ENCODE measurements at regions not wholly inside any gene's neighbourhood (a gene's known extent, or its start where the extent isn't known, plus 50 kb on each side); places are given as distances from the start of the nearest gene placed in this dataset.
"Not testable (repeated sequence)": the region's sequence is repeated elsewhere in the genome, so short reads cannot be mapped to it uniquely, and the experiment has no call there.

- no peak for DNase-seq (ENCODE audit: low spot score)
Observed at GRCh38 chr2:236348279-236348678, 84.1 kb upstream of the ASB18 start.

DNA sequence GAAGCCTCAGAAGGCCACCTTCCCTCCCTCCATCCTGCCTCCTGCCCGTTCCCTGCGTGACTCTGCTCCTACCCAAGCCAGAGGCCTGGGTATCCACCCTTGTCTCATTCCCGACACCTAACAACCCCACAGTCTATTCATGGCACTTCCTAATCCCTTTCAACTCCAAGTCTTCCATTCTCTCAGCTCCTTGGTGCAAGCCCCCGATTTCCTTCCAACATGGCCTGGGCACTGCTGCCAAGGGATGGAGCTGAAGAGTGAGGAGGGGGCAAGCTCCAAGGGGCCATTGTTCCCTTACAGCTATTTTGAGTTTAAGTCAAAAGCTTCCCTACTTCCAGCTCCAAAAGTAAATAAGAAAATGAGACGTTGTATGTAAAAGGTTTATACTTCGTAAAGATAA, 84.8 kb upstream of the ASB18 start:
- DNase-seq (ENCODE audit: low spot score): no peak

- no peak for DNase-seq (ENCODE audit: low spot score)
Observed at GRCh38 chr2:236350426-236350825, 86.2 kb upstream of the ASB18 start.

GRCh38 chr2:236351966-236352525, 87.8 kb upstream of the ASB18 start:
- DNase-seq (ENCODE audit: low spot score): no peak

DNA sequence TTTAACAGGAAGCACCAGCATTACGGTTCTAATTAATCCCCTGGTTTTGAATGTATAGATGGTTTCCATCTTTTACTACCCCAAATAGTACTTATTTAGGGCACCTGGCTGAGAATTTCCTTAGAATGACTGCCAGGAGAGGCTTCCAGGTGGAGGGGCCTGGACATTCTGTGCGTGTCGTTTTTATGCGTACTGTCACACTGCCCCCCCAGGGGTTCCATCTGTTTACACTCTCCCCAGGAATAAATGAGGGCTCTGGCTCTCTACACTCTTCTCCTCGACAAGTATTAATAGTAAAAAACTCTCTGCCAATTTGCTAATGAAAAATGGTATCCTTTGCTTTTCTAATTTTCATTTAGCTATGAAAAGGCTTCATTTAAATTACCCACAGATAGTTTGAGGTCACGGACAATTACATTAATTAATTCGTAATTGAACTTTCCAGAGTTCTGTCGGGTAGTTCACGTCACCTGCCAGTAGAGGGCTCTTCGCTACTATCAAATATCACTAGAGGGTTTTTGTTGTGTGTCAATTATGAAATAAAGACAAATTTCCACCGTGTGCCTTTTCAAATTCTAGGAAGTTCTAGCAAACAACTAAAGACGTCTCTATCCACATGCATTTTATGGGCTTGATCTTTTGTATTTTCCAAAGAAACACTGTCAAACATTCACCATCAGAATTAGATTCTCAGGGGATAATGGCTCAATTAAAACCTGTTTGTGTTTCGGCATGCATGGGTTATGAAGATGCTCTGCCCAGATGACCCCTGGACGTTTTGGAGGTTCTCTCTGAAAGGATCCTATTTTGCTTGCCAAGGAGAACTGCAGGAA, 88.8 kb upstream of the ASB18 start:
- DNase-seq (ENCODE audit: low spot score): peak; percentile 54

DNA sequence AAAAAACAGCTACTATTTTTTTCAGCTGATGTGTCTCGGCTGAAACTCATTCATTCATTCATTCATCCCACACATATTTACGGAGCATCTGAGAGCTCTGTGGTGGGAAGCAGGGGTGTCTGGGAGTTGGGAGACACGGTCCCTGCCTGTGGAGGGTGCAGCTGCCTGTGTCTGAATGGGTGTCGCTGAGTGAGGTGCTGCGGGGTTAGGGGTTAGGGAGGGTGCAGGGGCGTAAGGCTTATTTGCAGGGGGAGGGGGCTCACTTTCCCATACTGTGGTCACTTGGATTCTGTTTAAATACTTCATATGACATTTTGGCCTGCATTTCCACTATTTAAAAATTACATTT, 89.4 kb upstream of the ASB18 start:
- DNase-seq (ENCODE audit: low spot score): no peak

DNA sequence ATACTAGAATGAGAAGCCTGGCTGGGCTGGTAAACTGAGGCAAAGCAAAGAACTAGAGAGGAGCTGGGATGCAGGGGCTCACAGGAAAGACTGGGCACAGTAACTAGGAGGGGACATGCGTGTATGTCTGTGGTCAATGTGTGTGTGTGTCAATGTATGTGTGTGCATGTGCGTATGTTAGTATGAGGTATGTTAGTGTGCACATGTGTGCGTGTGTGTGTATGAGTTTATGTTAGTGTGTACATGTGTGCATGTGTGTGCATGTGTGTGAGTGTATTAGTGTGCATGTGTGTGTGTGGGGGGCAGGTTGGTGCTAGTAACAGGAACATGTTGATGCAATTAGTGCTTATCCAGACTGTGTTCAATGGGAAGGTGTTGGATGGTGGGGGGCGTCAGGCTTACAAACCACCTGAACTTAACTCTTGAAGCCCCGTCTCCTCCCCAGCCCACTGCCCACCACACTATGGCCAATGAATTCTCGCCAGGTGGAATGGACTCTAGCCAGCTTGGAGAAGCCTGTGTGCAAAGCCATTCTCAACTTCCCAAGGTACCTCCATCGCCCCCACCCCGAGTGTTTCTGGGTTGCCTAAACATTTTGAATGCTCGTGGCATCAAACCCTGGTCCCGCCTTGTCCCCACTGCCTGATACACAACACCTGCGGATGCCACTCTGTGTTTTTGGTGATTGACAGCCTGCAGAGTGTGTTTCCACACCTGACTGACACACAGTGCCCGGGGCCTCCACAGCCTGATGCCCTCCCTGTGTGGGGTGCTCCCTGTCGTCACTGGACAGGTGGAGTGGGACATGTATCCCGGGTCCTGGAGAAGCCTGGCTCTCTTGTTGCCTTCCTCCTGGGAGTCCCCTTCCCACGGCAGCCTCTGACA, 90.1 kb upstream of the ASB18 start:
- no peak for DNase-seq (ENCODE audit: low spot score)

- DNase-seq (ENCODE audit: low spot score): no peak
Observed at GRCh38 chr2:236354973-236355595, 90.9 kb upstream of the ASB18 start.

DNA sequence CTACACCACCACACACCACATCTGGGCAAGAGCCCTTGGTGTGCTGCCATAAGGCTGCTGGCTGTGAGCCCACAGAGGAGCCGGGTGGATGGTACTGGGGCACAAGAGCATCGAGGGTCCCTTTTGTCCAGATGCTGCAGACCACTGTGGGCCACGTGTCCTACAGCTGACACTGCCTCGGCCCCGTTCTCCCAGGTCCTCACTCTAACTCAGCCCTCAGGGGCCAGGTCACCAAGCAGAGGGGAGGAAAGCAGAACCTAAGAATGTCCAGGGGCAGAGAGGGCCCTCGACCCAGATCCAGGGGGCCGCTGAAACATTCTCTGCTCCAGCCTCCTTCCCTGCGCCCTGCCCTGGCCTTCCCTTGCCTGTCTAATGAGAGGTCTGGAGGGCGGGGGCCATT, 91.7 kb upstream of the ASB18 start:
- DNase-seq (ENCODE audit: low spot score): no peak

GRCh38 chr2:236356321-236356720, 92.1 kb upstream of the ASB18 start:
- DNase-seq (ENCODE audit: low spot score): not testable (repeated sequence)

DNA sequence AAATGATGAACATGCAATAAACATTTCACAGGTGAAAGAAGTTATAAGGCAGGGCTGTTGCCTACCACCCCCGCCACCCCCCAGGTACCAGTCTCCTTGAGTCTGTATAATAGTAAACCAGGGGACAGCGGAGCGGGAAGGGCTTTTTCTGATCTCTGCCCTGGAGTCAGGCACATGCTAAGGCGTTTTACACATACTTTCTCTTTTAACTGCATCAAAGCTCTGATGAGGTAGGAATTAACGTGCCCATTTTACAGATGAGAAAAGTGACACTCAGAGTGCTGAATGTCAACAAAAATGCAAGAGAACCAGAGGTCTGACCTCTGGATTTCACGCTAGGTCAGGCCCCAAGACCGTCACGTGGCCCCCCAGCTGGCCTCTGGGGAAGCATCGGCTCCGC, 94.3 kb upstream of the ASB18 start:
- DNase-seq (ENCODE audit: low spot score): not testable (repeated sequence)

DNA sequence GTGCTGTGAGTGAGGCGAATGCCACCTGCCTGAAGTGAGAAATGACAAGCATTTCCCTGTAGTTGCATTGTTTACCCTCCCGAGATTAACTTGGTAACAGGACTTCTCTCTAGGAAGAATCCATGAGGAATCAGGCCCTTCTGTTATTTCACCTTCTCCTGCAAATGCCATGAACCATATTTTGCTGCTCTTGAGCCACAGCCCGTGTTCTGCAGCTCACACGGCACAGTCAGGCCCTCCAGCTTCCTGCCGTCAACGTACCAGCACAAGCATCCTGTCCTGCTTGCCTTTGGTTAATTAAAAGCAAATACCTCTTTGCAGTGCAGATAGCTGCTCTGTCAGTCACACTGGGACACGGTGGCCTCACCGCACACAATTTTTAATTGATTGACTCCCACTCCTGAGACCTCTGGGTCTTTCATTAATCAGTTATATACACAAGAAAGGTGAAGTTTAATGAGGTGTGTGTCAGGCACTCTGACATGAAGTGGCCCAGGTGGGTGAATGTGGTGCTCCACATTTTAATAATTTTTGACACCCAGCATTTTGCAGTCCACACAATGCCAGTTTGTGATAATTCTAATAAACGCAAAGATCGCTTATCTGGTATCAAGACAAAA, 95.3 kb upstream of the ASB18 start:
- DNase-seq (ENCODE audit: low spot score): peak; percentile 6

GRCh38 chr2:236360496-236360895, 96.3 kb upstream of the ASB18 start:
- no peak for DNase-seq (ENCODE audit: low spot score)

DNA sequence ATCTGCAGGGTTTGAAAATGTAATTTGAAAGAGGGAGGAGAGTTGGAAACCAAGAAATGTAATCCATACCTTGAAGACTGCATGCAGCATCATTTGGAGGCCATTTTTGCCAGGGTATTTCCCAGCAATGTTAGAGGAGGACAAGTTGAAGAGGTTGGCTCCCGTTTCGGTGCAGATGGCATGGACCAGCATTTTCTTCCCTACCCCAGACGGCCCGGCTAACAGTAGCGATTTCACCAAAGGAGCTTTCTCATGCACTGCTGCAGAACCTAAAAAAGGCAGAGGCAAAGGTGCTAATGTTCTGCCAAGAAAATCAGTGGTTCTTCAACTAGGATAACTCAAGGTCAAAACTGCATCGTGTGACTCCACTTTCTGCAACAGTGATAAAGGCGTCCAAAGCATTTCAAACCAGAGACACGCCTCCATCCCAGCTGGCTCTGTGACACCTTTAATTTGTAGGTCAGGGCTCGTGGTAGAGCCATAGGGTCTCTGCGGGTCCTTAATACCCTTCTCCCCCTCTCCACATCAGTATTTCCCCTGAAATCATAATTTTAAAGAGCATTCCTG, 99.6 kb upstream of the ASB18 start:
- no peak for DNase-seq (ENCODE audit: low spot score)

DNA sequence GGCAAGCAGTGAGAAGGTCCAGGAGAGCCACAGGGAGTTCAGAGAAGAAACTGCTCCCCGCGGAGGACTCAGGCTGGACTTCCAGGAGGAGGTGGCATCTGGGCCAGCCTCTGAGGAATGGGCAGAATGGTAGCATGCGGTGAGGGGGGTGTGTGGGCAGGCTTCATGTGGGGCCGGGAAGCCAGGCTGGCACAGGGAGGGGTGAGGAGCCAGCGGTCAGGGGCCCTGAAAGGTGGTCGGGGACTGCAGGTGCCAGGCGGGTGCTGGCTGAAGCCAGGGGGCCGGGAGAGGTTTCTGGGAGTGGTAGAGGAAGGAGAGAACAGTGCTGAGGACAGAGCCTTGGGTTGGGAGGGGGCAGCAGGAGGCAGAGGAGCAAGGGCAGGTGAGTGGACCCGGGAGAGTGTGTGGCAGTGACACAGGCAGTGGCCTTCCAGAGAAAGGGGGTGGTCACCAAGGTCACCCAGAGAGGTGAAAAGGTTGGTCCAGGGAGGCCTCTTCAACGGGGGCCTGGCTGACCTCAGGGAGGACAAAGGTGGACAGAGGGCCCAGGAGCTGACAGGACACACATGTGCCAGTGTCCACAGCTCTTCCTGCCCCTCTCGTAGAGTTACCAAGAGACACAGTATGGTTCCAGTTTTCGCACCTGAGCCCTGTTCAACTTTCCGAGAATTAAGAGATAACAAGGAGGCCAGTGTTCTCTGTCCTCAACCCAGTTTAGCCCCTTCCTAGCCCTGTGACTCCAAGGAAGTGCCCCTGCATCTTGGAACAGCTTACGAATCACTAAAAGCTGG, 101.2 kb upstream of the ASB18 start:
- DNase-seq (ENCODE audit: low spot score): no peak

GRCh38 chr2:236366049-236366387, 101.8 kb upstream of the ASB18 start:
- no peak for DNase-seq (ENCODE audit: low spot score)

- DNase-seq (ENCODE audit: low spot score): peak; percentile 37
Observed at GRCh38 chr2:236366397-236366796, 102.2 kb upstream of the ASB18 start.

- DNase-seq (ENCODE audit: low spot score): no peak
Observed at GRCh38 chr2:236367506-236368289, 103.5 kb upstream of the ASB18 start.

DNA sequence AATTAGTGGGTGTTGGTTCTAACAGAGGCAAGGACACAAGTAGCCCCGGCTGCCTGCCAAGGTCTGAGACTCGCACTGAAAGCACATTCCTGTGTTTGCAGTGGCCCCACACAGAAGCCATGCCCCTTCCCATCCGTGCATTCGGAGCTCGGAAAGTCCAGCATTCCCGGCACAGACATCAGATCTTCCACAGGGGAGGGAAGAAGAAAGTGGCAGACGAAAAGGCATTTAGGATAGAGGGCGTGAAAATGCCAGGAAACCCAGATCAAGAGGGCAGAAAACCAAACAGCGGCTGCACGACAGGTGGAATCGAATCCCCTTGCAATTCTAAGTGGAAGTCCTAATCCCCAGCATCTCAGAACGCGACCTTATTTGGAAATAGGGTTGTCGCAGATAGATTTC, 105.5 kb upstream of the ASB18 start:
- no peak for DNase-seq (ENCODE audit: low spot score)

GRCh38 chr2:236370847-236371409, 106.7 kb upstream of the ASB18 start:
- no peak for DNase-seq (ENCODE audit: low spot score)

All from CD4-positive, alpha-beta T cell treated with Interleukin-2 at 100 ng/mL for 4 hours (primary cell).